Thyroid gland (tissue), 4 donors: ENCODE measurements at regions not wholly inside any gene's neighbourhood (a gene's known extent, or its start where the extent isn't known, plus 50 kb on each side); places are given as distances from the start of the nearest gene placed in this dataset.

Source experiments
- POLR2A ChIP-seq, 2 donors: fragments of 450-650 bp; IDR thresholded peaks; one replicate each; pipeline ENCODE4 v1.6.1; 2017; ENCODE audit warnings: antibody characterized with exemption in 2 of 2, mild to moderate bottlenecking in 2 of 2, moderate library complexity in 1 of 2
- TF ChIP-seq, protein P1 (sequence below), 6 experiments: fragments of 200-600 bp in 3 of 6; fragments of 450-650 bp in 3 of 6; sonication (generic) in 3 of 6; IDR thresholded peaks; one replicate each; pipeline ENCODE4 v1.5.1; 2016 to 2019; ENCODE audit warnings: antibody characterized with exemption in 6 of 6, mild to moderate bottlenecking in 2 of 6, inconsistent platforms in 1 of 6, moderate library complexity in 1 of 6

DNA sequence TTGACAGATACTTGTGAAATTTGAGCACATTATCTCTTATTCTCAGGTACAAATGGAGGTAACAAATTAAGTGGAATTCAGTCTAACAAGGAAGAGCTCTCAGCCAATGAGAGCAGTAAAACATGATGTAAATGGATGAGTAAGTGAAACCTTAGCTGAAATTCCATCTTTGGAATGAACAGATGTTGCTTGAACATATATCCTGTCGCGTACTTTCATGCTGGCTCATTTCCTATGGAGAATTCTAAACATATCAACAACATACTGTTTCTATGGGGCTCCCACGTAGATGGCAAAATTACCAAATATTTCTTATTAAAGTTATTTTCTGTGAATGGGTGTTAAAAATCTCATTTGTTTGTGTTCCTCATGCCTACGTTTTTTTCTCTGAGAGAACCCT, 256.3 kb upstream of the LINC00305 start:
- TF ChIP-seq, protein P1, sequence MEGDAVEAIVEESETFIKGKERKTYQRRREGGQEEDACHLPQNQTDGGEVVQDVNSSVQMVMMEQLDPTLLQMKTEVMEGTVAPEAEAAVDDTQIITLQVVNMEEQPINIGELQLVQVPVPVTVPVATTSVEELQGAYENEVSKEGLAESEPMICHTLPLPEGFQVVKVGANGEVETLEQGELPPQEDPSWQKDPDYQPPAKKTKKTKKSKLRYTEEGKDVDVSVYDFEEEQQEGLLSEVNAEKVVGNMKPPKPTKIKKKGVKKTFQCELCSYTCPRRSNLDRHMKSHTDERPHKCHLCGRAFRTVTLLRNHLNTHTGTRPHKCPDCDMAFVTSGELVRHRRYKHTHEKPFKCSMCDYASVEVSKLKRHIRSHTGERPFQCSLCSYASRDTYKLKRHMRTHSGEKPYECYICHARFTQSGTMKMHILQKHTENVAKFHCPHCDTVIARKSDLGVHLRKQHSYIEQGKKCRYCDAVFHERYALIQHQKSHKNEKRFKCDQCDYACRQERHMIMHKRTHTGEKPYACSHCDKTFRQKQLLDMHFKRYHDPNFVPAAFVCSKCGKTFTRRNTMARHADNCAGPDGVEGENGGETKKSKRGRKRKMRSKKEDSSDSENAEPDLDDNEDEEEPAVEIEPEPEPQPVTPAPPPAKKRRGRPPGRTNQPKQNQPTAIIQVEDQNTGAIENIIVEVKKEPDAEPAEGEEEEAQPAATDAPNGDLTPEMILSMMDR (IDR thresholded peaks at IDR 0.05): no peak
- TF ChIP-seq POLR2A (IDR thresholded peaks at IDR 0.05): no peak
